GM06990 (cell line): ENCODE measurements at regions not wholly inside any gene's neighbourhood (a gene's known extent, or its start where the extent isn't known, plus 50 kb on each side); places are given as distances from the start of the nearest gene placed in this dataset.
A peak's percentile ranks its signal among the peaks of the same experiment; 100 is the strongest.
"Not testable (repeated sequence)": the region's sequence is repeated elsewhere in the genome, so short reads cannot be mapped to it uniquely, and the experiment has no call there.

ENCODE experiments used
- DNase-seq: peaks from one replicate; pipeline ENCODE4 v3.0.0-alpha.2; 2011; ENCODE audit not compliant: insufficient read length; ENCODE audit errors: extremely low read depth
- H3K27me3 ChIP-seq: replicated peaks from 2 replicates; pipeline ENCODE4 v1.6.0; 2011; ENCODE audit warnings: low read length; ENCODE audit not compliant: control insufficient read depth, insufficient read depth
- H3K36me3 ChIP-seq: 2 replicates; pipeline ENCODE4 v1.5.1; 2011; ENCODE audit warnings: low read length; ENCODE audit not compliant: control insufficient read depth, insufficient read depth
- H3K4me3 ChIP-seq: replicated peaks from 2 replicates; pipeline ENCODE4 v1.5.1; 2011; ENCODE audit warnings: low read depth, mild to moderate bottlenecking, control low read depth, low read length
- CTCF ChIP-seq: IDR thresholded peaks from 2 replicates; pipeline ENCODE4 v1.5.1; 2011; ENCODE audit warnings: low read length, control low read depth, mild to moderate bottlenecking, inconsistent platforms; ENCODE audit not compliant: insufficient read depth, poor library complexity, severe bottlenecking

- Histone ChIP-seq H3K36me3 (no peaks in the 10 kb centered on the region), H3K27me3 (no peaks in the 10 kb centered on the region; the same call in 1 of the 2 replicates), H3K4me3 (no peak overlapping the region)
- no peak for TF ChIP-seq CTCF
- DNase-seq = peak; percentile 1
These were observed 356.4 kb upstream of the PKN2 start for GRCh38 chr1:88327391-88328267.

- H3K27me3 ChIP-seq = no peaks in the 10 kb centered on the region; the same call in 1 of the 2 replicates
- H3K36me3 ChIP-seq = no peaks in the 10 kb centered on the region
- DNase-seq = no peak
- no peak for TF ChIP-seq CTCF
- H3K4me3 ChIP-seq = no peak overlapping the region
These were observed 353.9 kb upstream of the PKN2 start for GRCh38 chr1:88330201-88330600.

GRCh38 chr1:88333086-88333695 lies 350.9 kb upstream of the PKN2 start:
- no peak for DNase-seq
- Histone ChIP-seq H3K36me3 (no peaks in the 10 kb centered on the region), H3K4me3 (no peak overlapping the region), H3K27me3 (no peaks in the 10 kb centered on the region; the same call in 1 of the 2 replicates)
- no peak for TF ChIP-seq CTCF

- no peak for TF ChIP-seq CTCF
- Histone ChIP-seq H3K4me3 (no peak overlapping the region), H3K27me3 (no peaks in the 10 kb centered on the region), H3K36me3 (no peaks in the 10 kb centered on the region)
- no peak for DNase-seq
These were observed 342.6 kb upstream of the PKN2 start for GRCh38 chr1:88341447-88341846.

GRCh38 chr1:88342081-88342480 lies 342.0 kb upstream of the PKN2 start:
- H3K27me3 ChIP-seq, DNase-seq, H3K4me3 ChIP-seq, H3K36me3 ChIP-seq: not testable (repeated sequence)

GRCh38 chr1:88350648-88351047 lies 333.4 kb upstream of the PKN2 start:
- Histone ChIP-seq H3K4me3 (no peak overlapping the region), H3K27me3 (no peaks in the 10 kb centered on the region), H3K36me3 (no peaks in the 10 kb centered on the region)
- no peak for TF ChIP-seq CTCF
- DNase-seq = no peak
